WTC11 (cell line): ENCODE measurements at regions not wholly inside any gene's neighbourhood (a gene's known extent, or its start where the extent isn't known, plus 50 kb on each side); places are given as distances from the start of the nearest gene placed in this dataset.
A peak's percentile ranks its signal among the peaks of the same experiment; 100 is the strongest.

Experiments
- ATAC-seq: fragments of 200-7000 bp; cut with Tn5 transposase; 2 replicates; pipeline ENCODE4 v1.10.0; 2021; ENCODE audit warnings: mild to moderate bottlenecking, moderate library complexity
- CTCF ChIA-PET: fragments of 300-600 bp; sonication (Branson Sonifier 250); formaldehyde crosslinking; loops from one replicate; lab custom pipeline; 2021; ENCODE audit warnings: antibody characterized with exemption; lab: Charles Lee
- POLR2A ChIA-PET: fragments of 350-600 bp; sonication (Branson Sonifier 250); formaldehyde crosslinking; loops from one replicate; lab custom pipeline; 2021; ENCODE audit warnings: antibody characterized with exemption; lab: Charles Lee
- DNase-seq: peaks from one replicate; pipeline ENCODE4 v3.0.0; 2021; ENCODE audit warnings: low spot score
- H3K27ac Mint-ChIP-seq: 2 replicates; pipeline ENCODE4 v1.8.0; 2021; ENCODE audit warnings: mixed read lengths
- H3K27me3 Mint-ChIP-seq: 2 replicates; pipeline ENCODE4 v1.8.0; 2021; ENCODE audit warnings: low read depth, mild to moderate bottlenecking, moderate library complexity, mixed read lengths
- H3K36me3 Mint-ChIP-seq: 2 replicates; pipeline ENCODE4 v1.8.0; 2021; ENCODE audit warnings: mixed read lengths
- H3K4me1 Mint-ChIP-seq: 2 replicates; pipeline ENCODE4 v1.8.0; 2022; ENCODE audit warnings: mixed read lengths
- H3K4me3 Mint-ChIP-seq: 2 replicates; pipeline ENCODE4 v1.8.0; 2021; ENCODE audit warnings: mild to moderate bottlenecking, moderate library complexity, mixed read lengths
- H3K9me3 Mint-ChIP-seq: 2 replicates; pipeline ENCODE4 v1.8.0; 2021; ENCODE audit warnings: mixed read lengths
- CDX4 ChIP-seq: fragments of 250-450 bp; sonication (Bioruptor Pico); IDR thresholded peaks from 2 replicates; pipeline ENCODE4 v1.9.0; 2021; ENCODE audit warnings: moderate library complexity, mild to moderate bottlenecking, inconsistent platforms, borderline replicate concordance
- CREB1 ChIP-seq: sonication (generic); formaldehyde crosslinking; IDR thresholded peaks from 2 replicates; pipeline ENCODE4 v1.8.0; 2023; ENCODE audit warnings: mild to moderate bottlenecking, missing genetic modification reagents
- FOXK1 ChIP-seq: sonication (generic); formaldehyde crosslinking; IDR thresholded peaks from 2 replicates; pipeline ENCODE4 v1.8.0; 2022; ENCODE audit warnings: mild to moderate bottlenecking, moderate library complexity, missing genetic modification reagents
- FOXP1 ChIP-seq: sonication (generic); formaldehyde crosslinking; IDR thresholded peaks from 2 replicates; pipeline ENCODE4 v1.8.0; 2022; ENCODE audit warnings: missing genetic modification reagents, mild to moderate bottlenecking, moderate library complexity, borderline replicate concordance
- MYBL2 ChIP-seq: sonication (generic); formaldehyde crosslinking; IDR thresholded peaks from 2 replicates; pipeline ENCODE4 v1.8.1; 2023; ENCODE audit warnings: mild to moderate bottlenecking, moderate library complexity, missing genetic modification reagents
- NFE2L1 ChIP-seq: sonication (generic); formaldehyde crosslinking; IDR thresholded peaks from 2 replicates; pipeline ENCODE4 v1.8.1; 2023; ENCODE audit warnings: missing genetic modification reagents
- NR2C2 ChIP-seq: sonication (generic); formaldehyde crosslinking; IDR thresholded peaks from 2 replicates; pipeline ENCODE4 v1.8.0; 2022; ENCODE audit warnings: mild to moderate bottlenecking, missing genetic modification reagents
- SP1 ChIP-seq: sonication (generic); formaldehyde crosslinking; conservative IDR thresholded peaks from 2 replicates; pipeline ENCODE4 v1.8.1; 2022; ENCODE audit warnings: missing genetic modification reagents
- STAT6 ChIP-seq: sonication (generic); formaldehyde crosslinking; conservative IDR thresholded peaks from 2 replicates; pipeline ENCODE4 v1.8.1; 2023; ENCODE audit warnings: mild to moderate bottlenecking, low read depth, missing genetic modification reagents, moderate library complexity
- TEAD1 ChIP-seq: sonication (generic); formaldehyde crosslinking; IDR thresholded peaks from 2 replicates; pipeline ENCODE4 v1.8.0; 2022; ENCODE audit warnings: mild to moderate bottlenecking, missing genetic modification reagents
- TEAD4 ChIP-seq: sonication (generic); formaldehyde crosslinking; IDR thresholded peaks from 2 replicates; pipeline ENCODE4 v1.8.0; 2022; ENCODE audit warnings: mild to moderate bottlenecking, missing genetic modification reagents
- ZNF232 ChIP-seq: sonication (generic); formaldehyde crosslinking; IDR thresholded peaks from 2 replicates; pipeline ENCODE4 v1.8.0; 2022; ENCODE audit warnings: mild to moderate bottlenecking, missing genetic modification reagents
- ZNF317 ChIP-seq: sonication (generic); formaldehyde crosslinking; IDR thresholded peaks from 2 replicates; pipeline ENCODE4 v1.8.1; 2023; ENCODE audit warnings: low read depth, mild to moderate bottlenecking, moderate library complexity, missing genetic modification reagents, borderline replicate concordance
- TF ChIP-seq, protein P1 (sequence below): fragments of 250-450 bp; sonication (Bioruptor Pico); conservative IDR thresholded peaks from 2 replicates; pipeline ENCODE4 v1.9.0; 2021; ENCODE audit warnings: mild to moderate bottlenecking
- TF ChIP-seq, protein P2 (sequence below): fragments of 250-450 bp; sonication (Bioruptor Pico); IDR thresholded peaks from 2 replicates; pipeline ENCODE4 v1.9.0; 2021; ENCODE audit warnings: mild to moderate bottlenecking, borderline replicate concordance
- TF ChIP-seq, protein P3 (sequence below): sonication (generic); formaldehyde crosslinking; IDR thresholded peaks from 2 replicates; pipeline ENCODE4 v1.8.1; 2023; ENCODE audit warnings: mild to moderate bottlenecking, moderate library complexity, missing genetic modification reagents
- TF ChIP-seq, protein P4 (sequence below): sonication (generic); formaldehyde crosslinking; IDR thresholded peaks from 2 replicates; pipeline ENCODE4 v1.8.1; 2023; ENCODE audit warnings: mild to moderate bottlenecking, missing genetic modification reagents

DNA sequence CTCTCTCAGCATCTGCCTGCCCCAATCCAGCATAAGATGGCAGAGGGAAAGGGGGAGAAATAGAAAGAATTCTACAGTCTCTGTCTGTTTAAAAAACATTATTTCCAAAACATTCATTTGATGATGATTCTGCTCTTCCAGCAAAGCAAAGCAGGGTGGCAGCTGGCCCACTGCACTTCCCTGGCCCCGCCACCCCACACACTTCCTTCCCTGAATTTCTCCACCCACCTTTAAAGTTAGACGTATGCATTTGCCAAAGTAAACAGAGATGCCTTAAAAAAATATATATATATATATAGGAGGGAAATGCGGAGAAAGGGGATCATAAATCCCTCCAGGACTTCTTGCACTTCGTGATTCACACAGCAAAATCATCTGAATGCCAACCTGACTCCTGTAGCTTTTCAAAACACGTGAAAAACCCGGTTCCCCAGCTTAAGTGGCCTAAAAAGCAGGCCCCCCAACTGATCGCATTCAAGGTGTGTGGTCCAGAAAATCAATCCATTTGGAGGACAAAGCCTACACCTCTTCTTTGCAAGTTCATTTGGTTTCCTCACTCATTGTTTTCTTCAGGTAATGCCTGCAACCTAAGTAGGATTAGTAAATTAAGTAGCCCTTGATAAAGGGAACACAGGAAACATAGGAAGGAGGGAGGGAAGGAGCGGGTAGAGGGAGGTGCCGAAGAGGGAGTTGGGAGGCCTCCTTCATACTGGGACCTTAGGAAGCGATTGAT is 68.8 kb downstream of the LLPH start:
- Mint-ChIP-seq H3K27me3 (no peaks in the 10 kb centered on the region), H3K4me3 (peak overlapping the region; percentile 59), H3K27ac (peak overlapping the region; percentile 88), H3K36me3 (no peaks in the 10 kb centered on the region), H3K4me1 (peaks cover 52% of the 10 kb centered on the region), H3K9me3 (no peaks in the 10 kb centered on the region)
- POLR2A ChIA-PET = no interaction called here
- TF ChIP-seq SP1 (CRISPR knock-in tag) (no peak), TEAD4 (CRISPR knock-in tag) (no peak), FOXK1 (CRISPR knock-in tag) (0 out of 2 replicates have a peak, but pooled peaks have one; percentile 26), ZNF317 (CRISPR knock-in tag) (no peak), CDX4 (CRISPR knock-in tag) (no peak), TEAD1 (CRISPR knock-in tag) (peak; percentile 57; the same call in 1 of the 2 replicates), ZNF232 (CRISPR knock-in tag) (0 out of 2 replicates have a peak, but pooled peaks have one; percentile 32), FOXP1 (CRISPR knock-in tag) (no peak), CREB1 (no peak)
- CTCF ChIA-PET = no interaction called here
- ATAC-seq = peak; percentile 84
- DNase-seq = peak; percentile 25

GRCh38 chr12:66061076-66061475 is 69.5 kb downstream of the LLPH start:
- no peak overlapping the region for H3K27ac Mint-ChIP-seq
- ChIA-PET CTCF (no interaction called here), POLR2A (no interaction called here)
- H3K4me1 Mint-ChIP-seq = peaks cover 50% of the 10 kb centered on the region
- H3K9me3 Mint-ChIP-seq = no peaks in the 10 kb centered on the region
- ATAC-seq (no peak), DNase-seq (no peak)
- TF ChIP-seq, protein P1, sequence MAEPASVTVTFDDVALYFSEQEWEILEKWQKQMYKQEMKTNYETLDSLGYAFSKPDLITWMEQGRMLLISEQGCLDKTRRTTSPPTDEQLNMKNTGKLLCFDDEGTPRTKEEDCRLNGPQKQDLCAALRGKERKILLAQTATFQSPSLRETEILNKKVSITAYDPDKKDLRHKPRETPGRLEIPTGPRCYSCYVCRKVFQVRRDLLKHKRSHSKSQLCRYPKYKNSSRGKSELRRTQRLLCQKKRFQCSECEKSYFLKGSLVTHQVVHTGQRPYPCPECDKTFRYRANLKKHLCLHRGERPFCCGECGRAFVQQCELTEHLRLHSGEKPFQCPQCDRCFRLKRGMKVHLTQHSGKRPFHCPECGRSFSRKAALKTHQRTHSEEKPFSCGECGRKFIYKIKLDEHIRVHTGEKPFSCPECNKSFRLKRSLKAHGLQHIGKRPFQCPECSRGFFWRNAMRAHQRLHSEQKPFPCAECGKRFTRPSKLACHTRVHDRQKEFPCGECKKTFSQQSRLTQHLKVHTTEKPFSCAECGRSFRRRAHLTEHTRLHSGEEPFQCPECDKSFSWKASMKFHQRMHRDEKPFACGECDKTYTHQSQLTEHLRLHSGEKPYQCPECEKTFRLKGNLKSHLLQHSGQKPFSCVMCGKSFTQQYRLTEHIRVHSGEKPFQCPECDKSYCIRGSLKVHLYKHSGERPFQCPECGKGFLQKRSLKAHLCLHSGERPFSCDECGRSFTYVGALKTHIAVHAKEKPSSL = no peak
- TF ChIP-seq, protein P2, sequence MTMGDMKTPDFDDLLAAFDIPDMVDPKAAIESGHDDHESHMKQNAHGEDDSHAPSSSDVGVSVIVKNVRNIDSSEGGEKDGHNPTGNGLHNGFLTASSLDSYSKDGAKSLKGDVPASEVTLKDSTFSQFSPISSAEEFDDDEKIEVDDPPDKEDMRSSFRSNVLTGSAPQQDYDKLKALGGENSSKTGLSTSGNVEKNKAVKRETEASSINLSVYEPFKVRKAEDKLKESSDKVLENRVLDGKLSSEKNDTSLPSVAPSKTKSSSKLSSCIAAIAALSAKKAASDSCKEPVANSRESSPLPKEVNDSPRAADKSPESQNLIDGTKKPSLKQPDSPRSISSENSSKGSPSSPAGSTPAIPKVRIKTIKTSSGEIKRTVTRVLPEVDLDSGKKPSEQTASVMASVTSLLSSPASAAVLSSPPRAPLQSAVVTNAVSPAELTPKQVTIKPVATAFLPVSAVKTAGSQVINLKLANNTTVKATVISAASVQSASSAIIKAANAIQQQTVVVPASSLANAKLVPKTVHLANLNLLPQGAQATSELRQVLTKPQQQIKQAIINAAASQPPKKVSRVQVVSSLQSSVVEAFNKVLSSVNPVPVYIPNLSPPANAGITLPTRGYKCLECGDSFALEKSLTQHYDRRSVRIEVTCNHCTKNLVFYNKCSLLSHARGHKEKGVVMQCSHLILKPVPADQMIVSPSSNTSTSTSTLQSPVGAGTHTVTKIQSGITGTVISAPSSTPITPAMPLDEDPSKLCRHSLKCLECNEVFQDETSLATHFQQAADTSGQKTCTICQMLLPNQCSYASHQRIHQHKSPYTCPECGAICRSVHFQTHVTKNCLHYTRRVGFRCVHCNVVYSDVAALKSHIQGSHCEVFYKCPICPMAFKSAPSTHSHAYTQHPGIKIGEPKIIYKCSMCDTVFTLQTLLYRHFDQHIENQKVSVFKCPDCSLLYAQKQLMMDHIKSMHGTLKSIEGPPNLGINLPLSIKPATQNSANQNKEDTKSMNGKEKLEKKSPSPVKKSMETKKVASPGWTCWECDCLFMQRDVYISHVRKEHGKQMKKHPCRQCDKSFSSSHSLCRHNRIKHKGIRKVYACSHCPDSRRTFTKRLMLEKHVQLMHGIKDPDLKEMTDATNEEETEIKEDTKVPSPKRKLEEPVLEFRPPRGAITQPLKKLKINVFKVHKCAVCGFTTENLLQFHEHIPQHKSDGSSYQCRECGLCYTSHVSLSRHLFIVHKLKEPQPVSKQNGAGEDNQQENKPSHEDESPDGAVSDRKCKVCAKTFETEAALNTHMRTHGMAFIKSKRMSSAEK = no peak
- TF ChIP-seq MYBL2 (CRISPR knock-in tag) (no peak), STAT6 (no peak), NR2C2 (no peak), TEAD4 (CRISPR knock-in tag) (no peak), NFE2L1 (no peak)
- TF ChIP-seq, protein P3, sequence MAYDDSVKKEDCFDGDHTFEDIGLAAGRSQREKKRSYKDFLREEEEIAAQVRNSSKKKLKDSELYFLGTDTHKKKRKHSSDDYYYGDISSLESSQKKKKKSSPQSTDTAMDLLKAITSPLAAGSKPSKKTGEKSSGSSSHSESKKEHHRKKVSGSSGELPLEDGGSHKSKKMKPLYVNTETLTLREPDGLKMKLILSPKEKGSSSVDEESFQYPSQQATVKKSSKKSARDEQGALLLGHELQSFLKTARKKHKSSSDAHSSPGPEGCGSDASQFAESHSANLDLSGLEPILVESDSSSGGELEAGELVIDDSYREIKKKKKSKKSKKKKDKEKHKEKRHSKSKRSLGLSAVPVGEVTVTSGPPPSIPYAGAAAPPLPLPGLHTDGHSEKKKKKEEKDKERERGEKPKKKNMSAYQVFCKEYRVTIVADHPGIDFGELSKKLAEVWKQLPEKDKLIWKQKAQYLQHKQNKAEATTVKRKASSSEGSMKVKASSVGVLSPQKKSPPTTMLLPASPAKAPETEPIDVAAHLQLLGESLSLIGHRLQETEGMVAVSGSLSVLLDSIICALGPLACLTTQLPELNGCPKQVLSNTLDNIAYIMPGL = no peak
- TF ChIP-seq, protein P4, sequence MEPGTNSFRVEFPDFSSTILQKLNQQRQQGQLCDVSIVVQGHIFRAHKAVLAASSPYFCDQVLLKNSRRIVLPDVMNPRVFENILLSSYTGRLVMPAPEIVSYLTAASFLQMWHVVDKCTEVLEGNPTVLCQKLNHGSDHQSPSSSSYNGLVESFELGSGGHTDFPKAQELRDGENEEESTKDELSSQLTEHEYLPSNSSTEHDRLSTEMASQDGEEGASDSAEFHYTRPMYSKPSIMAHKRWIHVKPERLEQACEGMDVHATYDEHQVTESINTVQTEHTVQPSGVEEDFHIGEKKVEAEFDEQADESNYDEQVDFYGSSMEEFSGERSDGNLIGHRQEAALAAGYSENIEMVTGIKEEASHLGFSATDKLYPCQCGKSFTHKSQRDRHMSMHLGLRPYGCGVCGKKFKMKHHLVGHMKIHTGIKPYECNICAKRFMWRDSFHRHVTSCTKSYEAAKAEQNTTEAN (CRISPR knock-in tag) = no peak
- no peak overlapping the region for H3K4me3 Mint-ChIP-seq
- H3K27me3 Mint-ChIP-seq = no peaks in the 10 kb centered on the region
- H3K36me3 Mint-ChIP-seq = no peaks in the 10 kb centered on the region
